Suprapubic skin (tissue), 4 donors: ENCODE measurements at regions not wholly inside any gene's neighbourhood (a gene's known extent, or its start where the extent isn't known, plus 50 kb on each side); places are given as distances from the start of the nearest gene placed in this dataset.

Experiments
- CTCF ChIP-seq, 2 donors: fragments of 200-600 bp in 1 of 2; fragments of 450-650 bp in 1 of 2; sonication (generic) in 1 of 2; IDR thresholded peaks; one replicate each; pipeline ENCODE4 v1.5.1; 2016 to 2019; ENCODE audit warnings: antibody characterized with exemption in 2 of 2, mild to moderate bottlenecking in 1 of 2, moderate library complexity in 1 of 2
- EP300 ChIP-seq: sonication (generic); formaldehyde crosslinking; IDR thresholded peaks from one replicate; pipeline ENCODE4 v1.6.1; 2017; ENCODE audit warnings: antibody characterized with exemption
- POLR2A ChIP-seq, 2 donors: fragments of 450-650 bp; IDR thresholded peaks; one replicate each; pipeline ENCODE4 v1.6.1; 2017; ENCODE audit warnings: antibody characterized with exemption in 2 of 2, mild to moderate bottlenecking in 2 of 2, moderate library complexity in 2 of 2
- POLR2AphosphoS5 ChIP-seq, 3 donors: sonication (generic); formaldehyde crosslinking; IDR thresholded peaks; one replicate each; pipeline ENCODE4 v1.6.1; 2017; ENCODE audit warnings: antibody characterized with exemption in 3 of 3

- TF ChIP-seq EP300 = no peak
- no peak for TF ChIP-seq POLR2AphosphoS5 (IDR thresholded peaks at IDR 0.05)
- TF ChIP-seq CTCF (IDR thresholded peaks at IDR 0.05) = no peak
- TF ChIP-seq POLR2A (IDR thresholded peaks at IDR 0.05) = no peak
Observed at GRCh38 chr10:6842722-6843121, 262.6 kb upstream of the PRKCQ start.
